Spleen (tissue), 11 donors: ENCODE measurements at regions not wholly inside any gene's neighbourhood (a gene's known extent, or its start where the extent isn't known, plus 50 kb on each side); places are given as distances from the start of the nearest gene placed in this dataset.
A peak's percentile ranks its signal among the peaks of the same experiment; 100 is the strongest.

Source experiments
- DNase-seq: peaks from one replicate; pipeline ENCODE4 v3.0.0-alpha.2; 2020
- H3K27ac ChIP-seq, 8 donors: fragments of 200-600 bp; sonication (generic) in 7 of 8; 1 replicate in 4 of 8; 2 replicates in 4 of 8; pipeline versions ENCODE4 v1.5.0 to v1.8.0; 2016 to 2021; ENCODE audit warnings: inconsistent platforms in 4 of 8, mild to moderate bottlenecking in 4 of 8, moderate library complexity in 1 of 8
- H3K27me3 ChIP-seq, 7 donors: fragments of 200-600 bp; sonication (generic) in 6 of 7; replicated peaks in 1 of 7; 1 replicate in 4 of 7; 2 replicates in 3 of 7; pipeline versions ENCODE4 v1.5.0 to v1.8.0; 2016 to 2021; ENCODE audit warnings: inconsistent platforms in 3 of 7, mild to moderate bottlenecking in 1 of 7
- H3K36me3 ChIP-seq, 6 donors: fragments of 200-600 bp; sonication (generic) in 5 of 6; 1 replicate in 4 of 6; 2 replicates in 2 of 6; pipeline versions ENCODE4 v1.5.0 to v1.8.0; 2016 to 2021; ENCODE audit warnings: inconsistent platforms in 2 of 6
- H3K4me1 ChIP-seq, 6 donors: fragments of 200-600 bp; sonication (generic) in 5 of 6; 1 replicate in 3 of 6; 2 replicates in 3 of 6; pipeline versions ENCODE4 v1.5.0 to v1.8.0; 2016 to 2021; ENCODE audit warnings: inconsistent platforms in 3 of 6
- H3K4me3 ChIP-seq, 8 donors: fragments of 200-600 bp; sonication (generic) in 7 of 8; 1 replicate in 4 of 8; 2 replicates in 4 of 8; pipeline versions ENCODE4 v1.5.0 to v1.8.0; 2016 to 2021; ENCODE audit warnings: inconsistent platforms in 4 of 8, mild to moderate bottlenecking in 4 of 8, moderate library complexity in 2 of 8
- H3K9me3 ChIP-seq, 8 donors: fragments of 200-600 bp; sonication (generic) in 7 of 8; 1 replicate in 4 of 8; 2 replicates in 4 of 8; pipeline versions ENCODE4 v1.5.0 to v1.8.0; 2016 to 2021; ENCODE audit warnings: inconsistent platforms in 4 of 8
- POLR2A ChIP-seq, 3 donors: fragments of 450-650 bp; IDR thresholded peaks; one replicate each; pipeline ENCODE4 v1.5.1; 2017; ENCODE audit warnings: antibody characterized with exemption in 3 of 3, mild to moderate bottlenecking in 1 of 3
- POLR2AphosphoS5 ChIP-seq, 3 donors: sonication (generic); formaldehyde crosslinking; IDR thresholded peaks; one replicate each; pipeline ENCODE4 v1.5.1; 2017; ENCODE audit warnings: antibody characterized with exemption in 3 of 3
- WGBS, 5 donors: extraction: QIAGEN DNeasy Blood & Tissue Kit in 3 of 5; methylation state at CpG; one replicate each; pipeline versions ENCODE4 v1.1.5 to v1.1.7; 2013 to 2018; 5-methylcytosine and 5-hydroxymethylcytosine counted together
- intact Hi-C: fragments of 100-400 bp; cut with DNase I; formaldehyde crosslinking; loops from one replicate; pipeline ENCODE4 v1.15.0; 2023; ENCODE audit warnings: low total_unique reads
- TF ChIP-seq, protein P1 (sequence below), 11 experiments: fragments of 200-600 bp in 7 of 11; fragments of 450-650 bp in 4 of 11; sonication (generic) in 4 of 11; IDR thresholded peaks in 8 of 11; conservative IDR thresholded peaks in 3 of 11; 1 replicate in 7 of 11; 2 replicates in 4 of 11; pipeline versions ENCODE4 v1.4.0 to v1.8.0; 2016 to 2021; ENCODE audit warnings: antibody characterized with exemption in 11 of 11, inconsistent platforms in 4 of 11, mild to moderate bottlenecking in 1 of 11
- donor health status: healthy with polysubstance abuse.
- donor health status: DM: no; HTN: no; CAD: no; lungs with moderate emphysema.
- donor health status: DM: no; HTN: no; CAD: no.
- donor health status: Bipolar disorder and iron deficiency.
- donor health status: healthy.
- donor health status: DM: no; HTN: no; CAD: no.
- donor health status: DM: yes; HTN: yes; CAD: no.

DNA sequence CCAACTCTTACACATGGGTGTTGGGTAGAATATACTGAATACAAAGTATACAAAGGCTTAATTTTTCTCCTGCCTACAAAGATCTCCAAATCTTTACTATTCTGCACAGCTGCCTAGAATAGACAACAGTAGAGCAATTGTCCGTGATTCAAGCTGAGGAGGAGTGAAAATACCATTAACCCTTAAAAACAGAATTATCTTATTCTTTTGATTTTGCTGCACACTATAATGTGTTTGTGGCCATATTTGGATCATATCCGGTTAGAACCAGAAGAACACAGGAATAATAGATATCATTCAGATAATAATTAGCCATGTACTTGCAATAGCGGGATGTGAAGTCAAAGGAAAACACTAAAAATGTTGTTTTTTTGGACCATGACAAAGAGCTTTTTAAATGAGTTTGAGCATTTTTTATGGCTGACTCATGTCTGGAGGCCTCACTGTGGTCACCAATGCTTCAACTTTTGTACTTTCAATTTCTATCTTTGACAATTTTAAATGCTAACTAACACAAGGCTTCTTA, 197.6 kb upstream of the FOXD3 start:
- intact Hi-C loops = no loop called here
- Histone ChIP-seq H3K36me3 (no peaks in the 10 kb centered on the region), H3K4me3 (no peak overlapping the region), H3K27me3 (no peaks in the 10 kb centered on the region), H3K4me1 (no peaks in the 10 kb centered on the region), H3K9me3 (no peaks in the 10 kb centered on the region), H3K27ac (no peak overlapping the region)
- no peak for DNase-seq
- TF ChIP-seq POLR2A (IDR thresholded peaks at IDR 0.05) (no peak), POLR2AphosphoS5 (IDR thresholded peaks at IDR 0.05) (no peak)
- WGBS, 5 donors = 42 to 47% (median 45%) methylated on average over 3 of the region's 3 CpGs

DNA sequence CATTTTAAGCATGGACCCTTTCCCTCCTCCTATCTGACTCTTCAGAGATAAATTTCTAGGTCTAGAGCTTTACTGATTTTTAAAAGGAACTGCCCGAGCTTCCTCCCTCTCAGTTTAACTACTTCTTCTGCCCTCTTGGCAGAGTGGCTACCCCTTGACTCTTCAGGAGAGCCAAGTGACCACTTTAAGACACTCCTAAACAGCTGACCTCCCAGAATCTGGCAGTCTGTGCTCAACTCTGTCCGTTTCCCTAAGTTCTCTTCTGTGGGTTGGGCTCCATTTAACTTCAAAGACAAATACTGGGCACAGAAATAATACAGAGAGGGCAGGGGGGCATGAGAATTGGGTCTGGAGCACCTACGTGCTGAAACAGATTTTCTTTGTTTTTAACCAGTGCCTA, 196.3 kb upstream of the FOXD3 start:
- WGBS, 5 donors = 45 to 64% (median 59%) methylated on average over 3 of the region's 3 CpGs
- no peaks in the 10 kb centered on the region for H3K27me3 ChIP-seq
- TF ChIP-seq POLR2AphosphoS5 (IDR thresholded peaks at IDR 0.05) = no peak
- TF ChIP-seq, protein P1, sequence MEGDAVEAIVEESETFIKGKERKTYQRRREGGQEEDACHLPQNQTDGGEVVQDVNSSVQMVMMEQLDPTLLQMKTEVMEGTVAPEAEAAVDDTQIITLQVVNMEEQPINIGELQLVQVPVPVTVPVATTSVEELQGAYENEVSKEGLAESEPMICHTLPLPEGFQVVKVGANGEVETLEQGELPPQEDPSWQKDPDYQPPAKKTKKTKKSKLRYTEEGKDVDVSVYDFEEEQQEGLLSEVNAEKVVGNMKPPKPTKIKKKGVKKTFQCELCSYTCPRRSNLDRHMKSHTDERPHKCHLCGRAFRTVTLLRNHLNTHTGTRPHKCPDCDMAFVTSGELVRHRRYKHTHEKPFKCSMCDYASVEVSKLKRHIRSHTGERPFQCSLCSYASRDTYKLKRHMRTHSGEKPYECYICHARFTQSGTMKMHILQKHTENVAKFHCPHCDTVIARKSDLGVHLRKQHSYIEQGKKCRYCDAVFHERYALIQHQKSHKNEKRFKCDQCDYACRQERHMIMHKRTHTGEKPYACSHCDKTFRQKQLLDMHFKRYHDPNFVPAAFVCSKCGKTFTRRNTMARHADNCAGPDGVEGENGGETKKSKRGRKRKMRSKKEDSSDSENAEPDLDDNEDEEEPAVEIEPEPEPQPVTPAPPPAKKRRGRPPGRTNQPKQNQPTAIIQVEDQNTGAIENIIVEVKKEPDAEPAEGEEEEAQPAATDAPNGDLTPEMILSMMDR (IDR thresholded peaks at IDR 0.05 in 8 of 11, conservative IDR thresholded peaks at IDR 0.05 in 3 of 11) = no peak
- TF ChIP-seq POLR2A (IDR thresholded peaks at IDR 0.05) = no peak
- H3K27ac ChIP-seq = peak overlapping the region in 1 of 8 donors; percentile 7
- H3K4me1 ChIP-seq = no peaks in the 10 kb centered on the region
- H3K4me3 ChIP-seq = no peak overlapping the region
- intact Hi-C loops = no loop called here
- no peaks in the 10 kb centered on the region for H3K36me3 ChIP-seq
- no peaks in the 10 kb centered on the region for H3K9me3 ChIP-seq
- no peak for DNase-seq

DNA sequence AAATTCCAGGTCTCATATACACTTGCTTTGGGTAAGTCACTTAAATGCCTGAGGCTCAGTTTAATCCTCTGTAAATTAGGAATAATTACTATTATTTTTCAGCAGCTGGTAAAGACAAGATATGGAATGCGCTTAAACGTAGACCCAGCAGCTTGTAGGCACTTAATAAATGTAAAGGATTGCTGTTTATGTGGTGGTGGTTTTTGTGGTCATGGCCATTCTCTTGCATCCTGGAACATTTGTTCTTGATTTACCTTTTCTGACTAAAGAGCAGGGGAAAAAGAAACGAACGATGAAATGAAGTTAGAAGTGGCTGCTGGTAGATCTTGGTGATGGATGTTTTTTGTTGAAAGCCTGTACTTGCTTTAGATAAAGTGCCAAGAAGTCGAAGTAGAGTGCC, 195.0 kb upstream of the FOXD3 start:
- no peak overlapping the region for H3K27ac ChIP-seq
- WGBS, 5 donors = 55 to 62% (median 56%) methylated on average over 5 of the region's 5 CpGs
- no peaks in the 10 kb centered on the region for H3K9me3 ChIP-seq
- no peak for DNase-seq
- no peak overlapping the region for H3K4me3 ChIP-seq
- no peaks in the 10 kb centered on the region for H3K4me1 ChIP-seq
- TF ChIP-seq, protein P1 (IDR thresholded peaks at IDR 0.05 in 8 of 11, conservative IDR thresholded peaks at IDR 0.05 in 3 of 11) = no peak
- no peak for TF ChIP-seq POLR2A (IDR thresholded peaks at IDR 0.05)
- no peak for TF ChIP-seq POLR2AphosphoS5 (IDR thresholded peaks at IDR 0.05)
- intact Hi-C loops = no loop called here
- peaks cover 0 to 8% (median 0%) of the 10 kb centered on the region in 7 donors for H3K27me3 ChIP-seq
- no peaks in the 10 kb centered on the region for H3K36me3 ChIP-seq

DNA sequence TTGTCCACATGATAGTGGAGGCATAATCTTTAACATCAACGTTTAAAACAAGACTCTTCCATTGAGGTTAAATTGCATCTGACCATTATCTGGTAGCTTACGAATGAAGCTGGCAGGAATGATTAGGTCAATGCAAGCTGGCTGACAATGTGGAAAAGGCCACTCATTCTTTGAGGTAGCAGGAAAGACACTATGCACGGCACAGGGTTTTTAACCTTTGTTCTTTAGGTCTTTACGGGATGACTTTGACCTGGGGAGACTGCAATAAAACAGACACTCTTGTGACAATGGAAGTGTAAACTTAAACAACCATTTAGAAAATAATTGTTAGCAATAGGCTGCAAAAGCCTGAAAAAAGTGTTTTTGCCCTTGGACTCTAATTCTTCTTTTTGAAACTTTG, 193.8 kb upstream of the FOXD3 start:
- WGBS, 5 donors = 73 to 83% (median 79%) methylated on average over 4 of the region's 4 CpGs
- H3K27me3 ChIP-seq = peaks cover 0 to 8% (median 0%) of the 10 kb centered on the region in 7 donors
- no peak for TF ChIP-seq POLR2A (IDR thresholded peaks at IDR 0.05)
- TF ChIP-seq, protein P1 (IDR thresholded peaks at IDR 0.05 in 8 of 11, conservative IDR thresholded peaks at IDR 0.05 in 3 of 11) = no peak
- TF ChIP-seq POLR2AphosphoS5 (IDR thresholded peaks at IDR 0.05) = no peak
- H3K9me3 ChIP-seq = no peaks in the 10 kb centered on the region
- H3K27ac ChIP-seq = no peak overlapping the region
- no peaks in the 10 kb centered on the region for H3K36me3 ChIP-seq
- no peaks in the 10 kb centered on the region for H3K4me1 ChIP-seq
- intact Hi-C loops = no loop called here
- DNase-seq = no peak
- no peak overlapping the region for H3K4me3 ChIP-seq

DNA sequence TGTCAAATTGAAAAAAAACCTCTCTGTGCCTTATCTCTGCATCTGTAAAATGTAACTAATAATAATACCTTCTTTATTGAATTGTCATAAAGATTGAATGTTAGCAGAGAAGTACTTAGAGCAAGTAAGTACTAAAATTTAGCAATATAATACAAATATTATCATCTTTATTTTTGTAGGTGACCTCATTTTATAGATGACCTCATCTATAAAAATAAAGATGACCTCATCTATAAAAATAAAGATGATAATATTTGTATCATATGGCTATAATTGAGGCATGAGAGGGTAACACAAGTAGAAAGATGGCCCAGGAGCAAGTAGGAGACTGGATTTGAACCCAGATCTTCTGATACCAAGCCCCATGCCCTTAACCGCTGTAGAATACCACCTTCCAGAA, 193.2 kb upstream of the FOXD3 start:
- intact Hi-C loops = no loop called here
- H3K4me1 ChIP-seq = no peaks in the 10 kb centered on the region
- no peaks in the 10 kb centered on the region for H3K9me3 ChIP-seq
- H3K4me3 ChIP-seq = no peak overlapping the region
- H3K27ac ChIP-seq = no peak overlapping the region
- H3K27me3 ChIP-seq = peaks cover 0 to 8% (median 0%) of the 10 kb centered on the region in 7 donors
- no peak for TF ChIP-seq POLR2AphosphoS5 (IDR thresholded peaks at IDR 0.05)
- TF ChIP-seq, protein P1 (IDR thresholded peaks at IDR 0.05 in 8 of 11, conservative IDR thresholded peaks at IDR 0.05 in 3 of 11) = no peak
- TF ChIP-seq POLR2A (IDR thresholded peaks at IDR 0.05) = no peak
- H3K36me3 ChIP-seq = no peaks in the 10 kb centered on the region
- DNase-seq = no peak
- WGBS, 5 donors = 95 to 100% (median 97%) methylated on average over 1 of the region's 1 CpG
